ENCODE measurements at regions not wholly inside any gene's neighbourhood (a gene's known extent, or its start where the extent isn't known, plus 50 kb on each side); places are given as distances from the start of the nearest gene placed in this dataset.
A peak's percentile ranks its signal among the peaks of the same experiment; 100 is the strongest.
"Not testable (repeated sequence)": the region's sequence is repeated elsewhere in the genome, so short reads cannot be mapped to it uniquely, and the experiment has no call there.

DNA sequence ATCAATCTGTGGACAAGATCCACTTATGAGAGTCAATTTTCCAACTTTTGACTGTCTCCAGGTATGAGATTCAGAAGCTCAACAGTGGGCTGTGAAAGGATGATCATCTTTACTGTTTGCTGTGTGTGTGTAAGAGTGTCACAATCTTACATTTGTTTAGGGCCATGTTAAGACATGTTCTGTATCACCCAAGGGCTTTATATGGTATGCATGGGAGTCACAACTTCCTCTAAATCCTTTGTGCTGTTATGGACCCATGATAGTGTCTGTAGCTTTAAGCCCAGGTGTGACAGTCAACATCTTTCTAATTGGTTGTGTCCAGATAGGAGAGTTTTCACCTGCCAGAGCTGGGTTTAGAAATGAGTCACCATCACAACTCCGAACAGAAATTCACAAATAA lies 70.2 kb downstream of the ZNF726 start:
- DNase-seq (ENCODE audit: low read depth in 3 of 3), result not testable (repeated sequence)

GRCh38 chr19:23986623-23987022 lies 71.9 kb downstream of the ZNF726 start:
- no peak for DNase-seq (ENCODE audit: low read depth in 3 of 3)

DNA sequence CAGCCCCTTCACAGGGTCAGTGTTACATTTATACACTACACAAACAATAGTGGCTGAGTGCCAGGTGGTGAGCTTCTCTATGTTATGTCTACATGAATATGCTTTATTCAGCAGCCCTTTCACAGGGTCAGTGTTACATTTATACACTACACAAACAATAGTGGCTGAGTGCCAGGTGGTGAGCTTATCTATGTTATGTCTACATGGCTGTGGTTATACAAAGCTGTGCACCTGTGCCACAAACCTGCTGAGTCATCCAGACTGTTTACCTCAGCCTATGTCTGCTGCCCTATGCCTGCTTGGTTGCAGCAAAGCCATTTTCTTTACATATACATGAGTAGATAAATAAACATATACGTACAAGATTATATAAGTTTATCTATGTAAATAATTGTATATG lies 76.5 kb downstream of the ZNF726 start:
- DNase-seq (ENCODE audit: low read depth in 3 of 3), result no peak

GRCh38 chr19:23992348-23992747 lies 77.7 kb downstream of the ZNF726 start:
- no peak for DNase-seq (ENCODE audit: low read depth in 3 of 3)

GRCh38 chr19:23993440-23993839 lies 78.8 kb downstream of the ZNF726 start:
- DNase-seq (ENCODE audit: low read depth in 3 of 3), result no peak

DNA sequence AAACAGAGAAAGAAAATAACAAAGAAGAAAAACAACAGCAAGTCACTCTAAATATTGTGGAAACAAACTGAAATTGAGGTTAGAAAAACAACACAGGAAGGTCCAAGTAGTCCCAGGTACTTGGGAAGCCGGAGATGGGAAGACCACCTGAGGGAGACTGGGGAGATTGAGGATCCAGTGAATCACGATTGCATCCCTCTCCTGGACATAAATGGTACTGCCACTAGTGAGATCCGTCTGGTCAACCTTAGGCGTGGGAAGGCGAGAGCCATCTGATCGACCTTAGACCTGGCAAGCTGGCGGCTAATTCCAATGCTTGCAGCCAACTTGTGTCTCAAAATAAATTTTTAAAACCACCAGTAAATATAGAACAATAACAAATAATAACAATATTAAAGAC lies 81.9 kb downstream of the ZNF726 start:
- no peak for DNase-seq (ENCODE audit: low read depth in 3 of 3)

GRCh38 chr19:23998568-23998967 lies 83.9 kb downstream of the ZNF726 start:
- no peak for DNase-seq (ENCODE audit: low read depth in 3 of 3)

DNA sequence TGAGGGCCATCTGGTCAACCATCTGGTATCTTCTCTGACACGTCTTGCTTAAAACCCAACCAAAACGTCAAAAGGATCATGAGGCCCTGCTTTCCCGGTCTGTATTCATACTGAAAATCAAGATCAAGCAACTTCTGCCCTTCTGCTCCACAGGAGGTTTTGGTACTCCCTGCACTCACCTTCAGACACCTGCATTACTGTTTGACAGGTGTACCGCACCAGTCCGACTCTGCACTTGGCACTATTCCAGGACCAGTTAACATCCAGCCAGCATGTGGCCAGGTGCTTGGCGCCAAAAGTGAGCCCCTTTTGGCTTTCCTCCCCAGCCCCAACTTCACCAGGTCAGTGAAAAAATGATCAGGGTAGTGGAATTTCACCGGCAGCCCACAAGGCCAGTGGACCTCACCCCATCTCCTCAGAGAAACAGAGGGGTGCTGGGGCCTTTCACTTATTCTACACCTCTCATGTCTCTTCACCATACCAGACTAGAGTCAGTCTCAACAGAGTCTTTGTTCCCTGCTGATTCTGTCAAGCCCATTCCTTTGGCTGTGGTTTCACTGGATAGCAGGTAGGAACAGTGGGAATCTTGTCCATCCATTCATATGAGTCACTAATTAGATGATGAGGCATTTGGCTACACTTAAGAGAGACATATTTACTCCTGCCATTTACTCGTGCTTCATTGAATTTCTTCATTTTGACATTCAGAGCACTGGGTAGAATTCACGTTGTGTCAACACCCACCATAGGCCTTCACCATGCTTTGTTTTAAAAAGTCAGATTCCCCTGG lies 85.3 kb downstream of the ZNF726 start:
- no peak for DNase-seq (ENCODE audit: low read depth in 3 of 3)

GRCh38 chr19:24000656-24001055 lies 86.0 kb downstream of the ZNF726 start:
- DNase-seq (ENCODE audit: low read depth in 3 of 3), result no peak

DNA sequence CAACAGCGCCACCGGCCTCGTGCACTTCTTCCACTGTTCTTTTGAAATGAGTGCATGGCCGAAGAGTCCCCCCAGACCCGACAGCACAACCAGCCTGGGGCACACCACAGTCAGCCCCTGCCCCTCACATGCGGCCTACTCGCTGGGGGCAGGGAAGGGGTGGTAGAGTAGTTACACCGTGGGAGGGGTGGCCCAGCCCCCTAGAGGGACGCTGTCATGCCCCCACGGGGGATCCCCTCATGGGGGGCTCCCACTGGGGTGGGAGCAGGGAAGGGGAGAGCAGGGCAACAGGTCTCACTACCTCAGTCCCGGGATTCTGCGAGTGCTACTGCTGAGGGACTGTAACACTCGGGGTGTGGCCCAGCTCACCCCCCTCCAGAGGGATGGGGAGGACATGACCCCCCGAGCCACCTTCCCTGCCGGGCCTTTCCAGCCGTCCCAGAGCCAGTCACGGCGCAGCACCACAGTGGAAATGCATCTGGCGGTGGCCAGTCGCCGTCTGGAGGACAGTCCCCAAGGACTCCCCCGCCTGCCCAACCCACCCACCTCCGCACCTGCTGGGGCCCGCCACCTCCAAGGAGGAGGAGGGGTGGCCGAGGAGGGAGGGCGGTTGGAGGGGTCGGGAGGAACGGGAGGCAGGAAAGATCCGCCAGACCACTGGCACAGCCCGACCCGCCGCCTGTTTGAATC lies 84.6 kb upstream of the ZNF254 start:
- no peak for DNase-seq (ENCODE audit: low read depth in 3 of 3)

DNA sequence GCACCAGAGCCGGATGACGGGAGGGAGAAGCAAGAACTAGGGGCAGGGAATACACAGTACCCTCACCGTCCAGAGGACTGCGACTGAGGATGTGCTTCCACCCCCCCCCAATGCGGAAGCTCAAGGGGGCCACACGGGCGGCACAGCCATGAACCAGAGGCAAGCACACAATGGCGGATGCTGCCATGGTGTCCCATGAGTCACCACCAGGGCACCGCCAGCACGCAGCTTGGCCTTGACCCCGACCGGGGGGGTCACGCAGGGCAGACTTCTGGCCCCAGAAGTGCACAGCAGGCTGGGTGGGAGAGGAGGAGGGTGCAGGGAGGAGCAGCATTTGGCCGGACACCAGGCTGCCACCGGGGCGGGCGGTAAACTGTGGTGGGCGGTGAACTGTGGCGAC lies 83.5 kb upstream of the ZNF254 start:
- DNase-seq (ENCODE audit: low read depth in 3 of 3), result no peak

GRCh38 chr19:24004166-24004565 lies 82.8 kb upstream of the ZNF254 start:
- DNase-seq (ENCODE audit: low read depth in 3 of 3), result no peak

DNA sequence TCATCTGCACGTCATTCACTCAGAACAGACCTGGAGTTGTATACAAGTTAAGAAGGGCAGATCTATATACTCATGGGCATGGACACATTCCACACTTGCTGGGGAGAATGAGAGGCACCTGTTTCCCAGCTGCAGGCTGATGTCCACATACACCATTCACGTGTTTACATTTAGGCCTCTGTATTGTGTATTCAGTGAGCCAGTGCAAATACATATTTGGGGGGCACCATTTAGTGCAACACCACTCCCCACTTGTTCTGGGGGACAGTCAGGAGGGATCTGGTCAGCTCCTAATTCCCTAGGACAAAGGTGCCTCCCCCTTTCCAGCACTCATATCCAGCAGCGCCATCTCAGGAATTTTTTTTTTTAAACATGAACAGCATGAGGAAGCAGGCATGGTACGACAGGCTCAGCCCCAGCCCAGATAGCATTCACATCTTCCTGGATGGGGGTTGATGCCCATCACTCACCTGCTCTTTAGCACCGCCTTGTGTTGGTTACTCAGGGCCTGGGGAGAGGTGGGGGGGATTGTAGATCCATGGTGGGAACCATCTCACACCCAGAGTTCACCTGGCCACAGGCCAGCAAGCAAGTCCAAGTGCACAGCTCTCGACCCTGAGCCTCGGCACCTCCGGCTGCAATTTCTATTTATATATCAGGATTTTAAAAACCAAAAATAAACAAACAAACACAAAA lies 56.9 kb upstream of the ZNF254 start:
- DNase-seq (ENCODE audit: low read depth in 3 of 3), result no peak

- no peak for DNase-seq (ENCODE audit: low read depth in 3 of 3)
Measured at GRCh38 chr19:24032651-24033050, 54.3 kb upstream of the ZNF254 start.

DNA sequence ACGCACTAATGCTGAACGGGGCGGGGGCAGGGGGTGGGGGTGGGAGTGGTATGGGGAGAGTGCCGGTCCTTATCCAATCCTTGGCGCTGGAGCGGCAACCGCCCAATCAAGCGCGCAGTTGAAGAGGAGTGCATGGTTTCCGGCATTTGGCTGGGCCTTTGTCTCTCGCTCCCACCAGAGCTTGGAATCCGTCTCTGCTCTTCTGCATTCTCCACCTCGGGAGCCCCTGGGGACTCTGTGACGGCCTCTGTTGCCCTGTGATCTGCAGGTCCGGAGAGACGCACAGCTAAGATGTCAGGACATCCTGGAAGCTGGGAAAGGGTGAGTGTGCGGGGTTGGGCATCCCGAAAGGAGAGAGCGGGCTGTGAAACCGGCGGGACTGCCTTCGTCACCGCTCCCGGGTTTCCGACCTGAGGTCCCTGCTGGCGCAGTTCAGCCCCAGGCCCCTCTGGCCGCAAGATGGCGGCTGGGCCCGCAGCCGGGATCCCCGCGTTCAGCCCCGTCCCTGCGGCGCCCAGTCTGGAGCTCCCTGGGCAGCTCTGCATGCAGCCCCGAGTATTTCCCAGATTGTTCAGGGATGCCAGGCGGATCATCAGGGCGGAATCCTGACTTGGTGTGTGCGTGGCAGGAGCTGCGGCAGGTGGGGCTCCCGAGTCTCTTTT lies 53.6 kb upstream of the ZNF254 start:
- peak; percentile 48 to 66 (median 64) for DNase-seq (ENCODE audit: low read depth in 3 of 3)

- no peak for DNase-seq (ENCODE audit: low read depth in 3 of 3)
Measured at GRCh38 chr19:24033963-24034342, 53.0 kb upstream of the ZNF254 start.

- not testable (repeated sequence) for DNase-seq (ENCODE audit: low read depth in 3 of 3)
Measured at GRCh38 chr19:24035261-24035880, 51.6 kb upstream of the ZNF254 start.

Measured in stimulated activated CD4-positive, alpha-beta T cell treated with anti-CD3 and anti-CD28 coated beads, TNF-alpha, amount 100 ng/mL, for 4 hours (primary cell).